SK-N-SH (cell line): ENCODE measurements at regions not wholly inside any gene's neighbourhood (a gene's known extent, or its start where the extent isn't known, plus 50 kb on each side); places are given as distances from the start of the nearest gene placed in this dataset.

ENCODE experiments used
- CTCF ChIA-PET: fragments of 300-600, 350-600 bp; formaldehyde crosslinking; extraction: SDS; loops from one replicate; lab custom pipeline; 2021; lab: Yijun Ruan, JAX
- POLR2A ChIA-PET: fragments of 350-600 bp; sonication (Branson Sonifier 250); formaldehyde crosslinking; extraction: SDS; loops from one replicate; lab custom pipeline; 2020; ENCODE audit warnings: antibody characterized with exemption, inconsistent platforms; lab: Yijun Ruan, JAX
- DNase-seq: peaks from one replicate; pipeline ENCODE4 v3.0.0; 2012
- H2AFZ ChIP-seq: fragments of 200-600 bp; sonication (generic); 2 replicates; pipeline ENCODE4 v1.8.1; 2016; ENCODE audit warnings: antibody characterized with exemption, mild to moderate bottlenecking, low read depth
- H3F3A ChIP-seq: fragments of 200-600 bp; sonication (generic); replicated peaks from 2 replicates; pipeline ENCODE3; 2016; ENCODE audit warnings: antibody characterized with exemption, mild to moderate bottlenecking; ENCODE audit not compliant: insufficient read depth
- H3K27ac ChIP-seq, 2 experiments: fragments of 200-500 bp in 1 of 2; fragments of 200-600 bp in 1 of 2; sonication (Bioruptor generic) in 1 of 2; sonication (generic), shearing (Covaris generic) in 1 of 2; 2 replicates each; pipeline versions ENCODE4 v1.5.1 to v1.6.1; 2014 to 2016; ENCODE audit warnings: low read depth in 2 of 2, inconsistent platforms in 1 of 2, low read length in 1 of 2, mild to moderate bottlenecking in 1 of 2, mixed read lengths in 1 of 2
- H3K27me3 ChIP-seq: fragments of 200-600 bp; sonication (generic), shearing (Covaris generic); 2 replicates; pipeline ENCODE4 v1.6.1; 2016; ENCODE audit warnings: mixed run types; ENCODE audit not compliant: insufficient read depth
- H3K36me3 ChIP-seq, 2 experiments: fragments of 200-500 bp in 1 of 2; fragments of 200-600 bp in 1 of 2; sonication (Bioruptor generic) in 1 of 2; sonication (generic) in 1 of 2; replicated peaks in 1 of 2; 2 replicates each; pipeline versions ENCODE3 to v1.5.1; 2014 to 2016; ENCODE audit warnings: low read length in 1 of 2, mild to moderate bottlenecking in 1 of 2; ENCODE audit not compliant: insufficient read depth in 2 of 2, control insufficient read depth in 1 of 2
- H3K4me1 ChIP-seq, 2 experiments: fragments of 200-500 bp in 1 of 2; fragments of 200-600 bp in 1 of 2; sonication (Bioruptor generic) in 1 of 2; sonication (generic), shearing (Covaris generic) in 1 of 2; 2 replicates each; pipeline versions ENCODE4 v1.5.1 to v1.6.1; 2014 to 2016; ENCODE audit warnings: low read depth in 1 of 2, low read length in 1 of 2, mixed run types in 1 of 2; ENCODE audit not compliant: insufficient read depth in 2 of 2, control insufficient read depth in 1 of 2
- H3K4me2 ChIP-seq: fragments of 200-600 bp; sonication (generic), shearing (Covaris generic); 2 replicates; pipeline ENCODE4 v1.6.1; 2017; ENCODE audit warnings: mixed run types
- H3K4me3 ChIP-seq, 2 experiments: fragments of 200-500 bp in 1 of 2; fragments of 200-600 bp in 1 of 2; sonication (Bioruptor generic) in 1 of 2; sonication (generic), shearing (Covaris generic) in 1 of 2; 2 replicates each; pipeline versions ENCODE4 v1.5.1 to v1.8.1; 2014 to 2016; ENCODE audit warnings: low read depth in 2 of 2, inconsistent platforms in 1 of 2, low read length in 1 of 2, mild to moderate bottlenecking in 1 of 2, mixed read lengths in 1 of 2, moderate library complexity in 1 of 2
- H3K79me2 ChIP-seq: fragments of 200-600 bp; sonication (generic); 2 replicates; pipeline ENCODE4 v1.8.1; 2017; ENCODE audit warnings: mild to moderate bottlenecking; ENCODE audit not compliant: insufficient read depth
- H3K9ac ChIP-seq: fragments of 200-600 bp; sonication (generic); 2 replicates; pipeline ENCODE4 v1.6.1; 2017; ENCODE audit warnings: mixed run types
- H3K9me2 ChIP-seq: fragments of 200-600 bp; sonication (generic); 2 replicates; pipeline ENCODE4 v1.6.1; 2017; ENCODE audit warnings: mixed run types
- H3K9me3 ChIP-seq: fragments of 200-600 bp; sonication (generic); 2 replicates; pipeline ENCODE4 v1.6.1; 2017; ENCODE audit warnings: mixed run types, mild to moderate bottlenecking, moderate library complexity
- H4K20me1 ChIP-seq: fragments of 200-600 bp; sonication (generic); 2 replicates; pipeline ENCODE4 v1.6.1; 2017; ENCODE audit warnings: mild to moderate bottlenecking, mixed run types; ENCODE audit not compliant: insufficient read depth
- CHD2 ChIP-seq: fragments of 150-350 bp; IDR thresholded peaks from 2 replicates; pipeline ENCODE4 v1.6.1; 2018; ENCODE audit warnings: low read length; ENCODE audit not compliant: partially characterized antibody
- EP300 ChIP-seq, 2 experiments: IDR thresholded peaks; 2 replicates each; pipeline versions ENCODE4 v1.4.0 to v1.6.1; 2012; ENCODE audit warnings: borderline replicate concordance in 1 of 2, low read depth in 1 of 2, low read length in 1 of 2
- FOSL2 ChIP-seq: IDR thresholded peaks from 2 replicates; pipeline ENCODE4 v1.4.0; 2012; ENCODE audit warnings: low read depth, mild to moderate bottlenecking, moderate library complexity, borderline replicate concordance
- FOXJ3 ChIP-seq: sonication (generic); formaldehyde crosslinking; IDR thresholded peaks from 2 replicates; pipeline ENCODE4 v1.5.1; 2020; ENCODE audit warnings: mild to moderate bottlenecking, missing genetic modification reagents
- FOXM1 ChIP-seq: IDR thresholded peaks from 2 replicates; pipeline ENCODE4 v1.4.0; 2012; ENCODE audit warnings: low read depth, mild to moderate bottlenecking
- GABPA ChIP-seq: IDR thresholded peaks from 2 replicates; pipeline ENCODE4 v1.4.0; 2012; ENCODE audit warnings: low read depth, mild to moderate bottlenecking
- GATA2 ChIP-seq: sonication (generic); formaldehyde crosslinking; IDR thresholded peaks from 2 replicates; pipeline ENCODE4 v1.5.0; 2020; ENCODE audit warnings: mild to moderate bottlenecking, missing genetic modification reagents
- JUND ChIP-seq: IDR thresholded peaks from 2 replicates; pipeline ENCODE4 v1.4.0; 2012
- MEF2A ChIP-seq: IDR thresholded peaks from 2 replicates; pipeline ENCODE4 v1.4.0; 2012; ENCODE audit warnings: low read depth, borderline replicate concordance
- NFIC ChIP-seq: IDR thresholded peaks from 2 replicates; pipeline ENCODE4 v1.4.0; 2012; ENCODE audit warnings: borderline replicate concordance
- NRF1 ChIP-seq: IDR thresholded peaks from 2 replicates; pipeline ENCODE4 v1.6.1; 2012; ENCODE audit warnings: low read depth, mild to moderate bottlenecking, low read length
- RAD21 ChIP-seq: IDR thresholded peaks from 2 replicates; pipeline ENCODE4 v1.6.1; 2012; ENCODE audit warnings: mild to moderate bottlenecking, low read length
- RCOR1 ChIP-seq: fragments of 150-350 bp; IDR thresholded peaks from 2 replicates; pipeline ENCODE4 v1.6.1; 2017; ENCODE audit warnings: antibody characterized with exemption, low read length
- RFX5 ChIP-seq: IDR thresholded peaks from 2 replicates; pipeline ENCODE4 v1.6.1; 2012; ENCODE audit warnings: mild to moderate bottlenecking, improper control_type of control experiment, low read length
- SIN3A ChIP-seq: IDR thresholded peaks from 2 replicates; pipeline ENCODE4 v1.6.1; 2012; ENCODE audit warnings: low read depth, mild to moderate bottlenecking, low read length, moderate library complexity, borderline replicate concordance
- SMC3 ChIP-seq: IDR thresholded peaks from 2 replicates; pipeline ENCODE4 v1.6.1; 2012; ENCODE audit warnings: low read depth, low read length, improper control_type of control experiment
- TAF1 ChIP-seq: IDR thresholded peaks from 2 replicates; pipeline ENCODE4 v1.6.1; 2012; ENCODE audit warnings: low read depth, mild to moderate bottlenecking, low read length, moderate library complexity, borderline replicate concordance
- WGBS: methylation state at CpG from one replicate; pipeline ENCODE4 v1.1.6; 2017; ENCODE audit warnings: low lambda C conversion rate; 5-methylcytosine and 5-hydroxymethylcytosine counted together
- TF ChIP-seq, protein P1 (sequence below): IDR thresholded peaks from 2 replicates; pipeline ENCODE4 v1.6.1; 2012; ENCODE audit warnings: mild to moderate bottlenecking, low read depth, low read length, moderate library complexity
- TF ChIP-seq, protein P2 (sequence below): fragments of 150-350 bp; IDR thresholded peaks from 2 replicates; pipeline ENCODE4 v1.6.1; 2017; ENCODE audit warnings: antibody characterized with exemption, low read length, low read depth, borderline replicate concordance
- TF ChIP-seq, protein P3 (sequence below): IDR thresholded peaks from 2 replicates; pipeline ENCODE4; 2012
- TF ChIP-seq, protein P4 (sequence below): fragments of 150-350 bp; IDR thresholded peaks from 2 replicates; pipeline ENCODE4 v1.6.1; 2016; ENCODE audit warnings: mild to moderate bottlenecking, low read depth, low read length

DNA sequence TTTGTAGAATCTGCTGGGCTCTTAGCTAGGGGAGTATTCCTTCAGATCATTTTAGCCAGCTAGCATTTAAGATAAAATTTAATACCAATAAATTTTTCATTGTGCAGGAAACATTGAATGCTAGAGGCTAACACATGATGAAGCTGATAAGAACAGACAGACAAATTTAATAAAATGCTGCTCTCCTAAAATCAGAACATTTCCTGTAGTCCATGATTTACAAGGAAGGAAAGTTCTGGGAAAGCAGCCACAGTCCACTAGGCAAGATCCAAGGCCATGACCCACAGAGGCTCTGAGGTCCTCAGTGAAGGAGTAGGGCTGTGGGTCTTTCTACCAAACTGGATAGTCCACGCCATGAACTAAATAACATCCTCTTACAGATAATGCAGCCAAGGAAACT lies 253.0 kb downstream of the ICE1 start:
- 0% methylated on average over 1 of the region's 1 CpG for WGBS

DNA sequence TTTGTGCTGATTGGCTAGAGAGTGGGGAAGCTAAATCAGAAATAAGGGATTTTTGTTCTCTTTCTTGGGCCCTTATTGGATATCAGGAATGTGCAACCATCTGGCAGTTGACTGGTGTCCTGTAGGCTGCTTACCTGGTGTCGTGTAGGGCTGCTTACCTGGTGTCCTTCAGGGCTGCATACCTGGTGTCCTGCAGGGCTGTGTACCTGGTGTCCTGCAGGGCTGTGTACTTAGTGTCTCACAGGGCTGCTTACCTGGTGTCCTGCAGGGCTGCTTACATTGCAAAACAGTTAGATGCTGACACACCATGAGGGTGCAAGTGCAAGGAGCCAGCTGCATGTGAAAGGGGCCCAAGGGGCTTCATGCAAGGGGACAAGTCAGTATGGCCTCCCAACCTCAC lies 249.3 kb downstream of the ICE1 start:
- no peak overlapping the region for H3K4me3 ChIP-seq
- H3F3A ChIP-seq: no peaks in the 10 kb centered on the region
- no peak overlapping the region for H2AFZ ChIP-seq
- WGBS: no CpG with 5 or more reads among the region's 1 CpG
- no peaks in the 10 kb centered on the region for H3K36me3 ChIP-seq
- peaks cover 0 to 36% of the 10 kb centered on the region in 2 experiments; a peak in 2 of 4 replicates for H3K4me1 ChIP-seq
- H3K27ac ChIP-seq: peak overlapping the region in 1 of 2 experiments; percentile 41; a peak in 1 of 4 replicates
- DNase-seq: no peak
- POLR2A ChIA-PET: no interaction called here
- no peak overlapping the region for H3K4me2 ChIP-seq
- no peaks in the 10 kb centered on the region for H3K27me3 ChIP-seq
- no peaks in the 10 kb centered on the region for H3K79me2 ChIP-seq
- H3K9me2 ChIP-seq: 0 out of 2 replicates have a peak, but pooled peaks cover 2% of the 10 kb centered on the region
- CTCF ChIA-PET: no interaction called here
- H4K20me1 ChIP-seq: no peaks in the 10 kb centered on the region
- H3K9ac ChIP-seq: no peak overlapping the region
- H3K9me3 ChIP-seq: no peaks in the 10 kb centered on the region
- TF ChIP-seq SMC3 (no peak), RFX5 (no peak), MEF2A (no peak), NFIC (no peak), RCOR1 (no peak), TAF1 (no peak), JUND (no peak), FOSL2 (no peak), FOXJ3 (CRISPR knock-in tag) (no peak)
- TF ChIP-seq, protein P1, sequence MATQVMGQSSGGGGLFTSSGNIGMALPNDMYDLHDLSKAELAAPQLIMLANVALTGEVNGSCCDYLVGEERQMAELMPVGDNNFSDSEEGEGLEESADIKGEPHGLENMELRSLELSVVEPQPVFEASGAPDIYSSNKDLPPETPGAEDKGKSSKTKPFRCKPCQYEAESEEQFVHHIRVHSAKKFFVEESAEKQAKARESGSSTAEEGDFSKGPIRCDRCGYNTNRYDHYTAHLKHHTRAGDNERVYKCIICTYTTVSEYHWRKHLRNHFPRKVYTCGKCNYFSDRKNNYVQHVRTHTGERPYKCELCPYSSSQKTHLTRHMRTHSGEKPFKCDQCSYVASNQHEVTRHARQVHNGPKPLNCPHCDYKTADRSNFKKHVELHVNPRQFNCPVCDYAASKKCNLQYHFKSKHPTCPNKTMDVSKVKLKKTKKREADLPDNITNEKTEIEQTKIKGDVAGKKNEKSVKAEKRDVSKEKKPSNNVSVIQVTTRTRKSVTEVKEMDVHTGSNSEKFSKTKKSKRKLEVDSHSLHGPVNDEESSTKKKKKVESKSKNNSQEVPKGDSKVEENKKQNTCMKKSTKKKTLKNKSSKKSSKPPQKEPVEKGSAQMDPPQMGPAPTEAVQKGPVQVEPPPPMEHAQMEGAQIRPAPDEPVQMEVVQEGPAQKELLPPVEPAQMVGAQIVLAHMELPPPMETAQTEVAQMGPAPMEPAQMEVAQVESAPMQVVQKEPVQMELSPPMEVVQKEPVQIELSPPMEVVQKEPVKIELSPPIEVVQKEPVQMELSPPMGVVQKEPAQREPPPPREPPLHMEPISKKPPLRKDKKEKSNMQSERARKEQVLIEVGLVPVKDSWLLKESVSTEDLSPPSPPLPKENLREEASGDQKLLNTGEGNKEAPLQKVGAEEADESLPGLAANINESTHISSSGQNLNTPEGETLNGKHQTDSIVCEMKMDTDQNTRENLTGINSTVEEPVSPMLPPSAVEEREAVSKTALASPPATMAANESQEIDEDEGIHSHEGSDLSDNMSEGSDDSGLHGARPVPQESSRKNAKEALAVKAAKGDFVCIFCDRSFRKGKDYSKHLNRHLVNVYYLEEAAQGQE: no peak
- TF ChIP-seq, protein P2, sequence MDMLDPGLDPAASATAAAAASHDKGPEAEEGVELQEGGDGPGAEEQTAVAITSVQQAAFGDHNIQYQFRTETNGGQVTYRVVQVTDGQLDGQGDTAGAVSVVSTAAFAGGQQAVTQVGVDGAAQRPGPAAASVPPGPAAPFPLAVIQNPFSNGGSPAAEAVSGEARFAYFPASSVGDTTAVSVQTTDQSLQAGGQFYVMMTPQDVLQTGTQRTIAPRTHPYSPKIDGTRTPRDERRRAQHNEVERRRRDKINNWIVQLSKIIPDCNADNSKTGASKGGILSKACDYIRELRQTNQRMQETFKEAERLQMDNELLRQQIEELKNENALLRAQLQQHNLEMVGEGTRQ: no peak

More for the DNA sequence above, 253.0 kb downstream of the ICE1 start:
- POLR2A ChIA-PET: interaction anchor here (1.5 to 2.1 kb wide), 2 partner anchors 35 to 151 kb away, joined by 5 to 9 read pairs; no protein-coding TSS in a partner anchor
- H3K4me2 ChIP-seq: no peak overlapping the region
- H3K9ac ChIP-seq: no peak overlapping the region
- no peaks in the 10 kb centered on the region for H3K79me2 ChIP-seq
- no peaks in the 10 kb centered on the region for H3K27me3 ChIP-seq
- no peaks in the 10 kb centered on the region for H3K36me3 ChIP-seq
- H3K4me3 ChIP-seq: no peak overlapping the region
- no peaks in the 10 kb centered on the region for H3K9me3 ChIP-seq
- peak; percentile 31 for TF ChIP-seq RAD21
- TF ChIP-seq SIN3A: no peak
- peak; percentile 72; the same call in 1 of the 2 replicates for TF ChIP-seq FOXJ3 (CRISPR knock-in tag)
- TF ChIP-seq, protein P3, sequence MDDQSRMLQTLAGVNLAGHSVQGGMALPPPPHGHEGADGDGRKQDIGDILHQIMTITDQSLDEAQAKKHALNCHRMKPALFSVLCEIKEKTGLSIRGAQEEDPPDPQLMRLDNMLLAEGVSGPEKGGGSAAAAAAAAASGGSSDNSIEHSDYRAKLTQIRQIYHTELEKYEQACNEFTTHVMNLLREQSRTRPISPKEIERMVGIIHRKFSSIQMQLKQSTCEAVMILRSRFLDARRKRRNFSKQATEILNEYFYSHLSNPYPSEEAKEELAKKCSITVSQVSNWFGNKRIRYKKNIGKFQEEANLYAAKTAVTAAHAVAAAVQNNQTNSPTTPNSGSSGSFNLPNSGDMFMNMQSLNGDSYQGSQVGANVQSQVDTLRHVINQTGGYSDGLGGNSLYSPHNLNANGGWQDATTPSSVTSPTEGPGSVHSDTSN: no peak
- TF ChIP-seq, protein P4, sequence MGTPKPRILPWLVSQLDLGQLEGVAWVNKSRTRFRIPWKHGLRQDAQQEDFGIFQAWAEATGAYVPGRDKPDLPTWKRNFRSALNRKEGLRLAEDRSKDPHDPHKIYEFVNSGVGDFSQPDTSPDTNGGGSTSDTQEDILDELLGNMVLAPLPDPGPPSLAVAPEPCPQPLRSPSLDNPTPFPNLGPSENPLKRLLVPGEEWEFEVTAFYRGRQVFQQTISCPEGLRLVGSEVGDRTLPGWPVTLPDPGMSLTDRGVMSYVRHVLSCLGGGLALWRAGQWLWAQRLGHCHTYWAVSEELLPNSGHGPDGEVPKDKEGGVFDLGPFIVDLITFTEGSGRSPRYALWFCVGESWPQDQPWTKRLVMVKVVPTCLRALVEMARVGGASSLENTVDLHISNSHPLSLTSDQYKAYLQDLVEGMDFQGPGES: no peak
- TF ChIP-seq, protein P2: no peak
- peak; percentile 18 for TF ChIP-seq CHD2
- TF ChIP-seq GABPA: no peak
- peak in 1 of 2 experiments; percentile 96; a peak in 2 of 4 replicates for TF ChIP-seq EP300 (IDR thresholded peaks at IDR 0.05; ENCODE audit: borderline replicate concordance in 1 of 2, low read depth in 1 of 2, low read length in 1 of 2)
- TF ChIP-seq TAF1: no peak
- TF ChIP-seq NRF1: no peak
- TF ChIP-seq FOXM1: no peak
- TF ChIP-seq RCOR1: peak; percentile 84; the same call in 1 of the 2 replicates
- peak; percentile 60; the same call in 1 of the 2 replicates for TF ChIP-seq GATA2
- TF ChIP-seq, all 33 proteins: peak for 6
- peak overlapping the region in 1 of 2 experiments; percentile 99; a peak in 2 of 4 replicates for H3K27ac ChIP-seq
- CTCF ChIA-PET: interaction anchor here (1.0 to 1.9 kb wide), 3 partner anchors 10 to 35 kb away, joined by 3 to 5 read pairs (median 3); no protein-coding TSS in a partner anchor
- DNase-seq: peak; percentile 23
- H3K9me2 ChIP-seq: no peaks in the 10 kb centered on the region
- H3K4me1 ChIP-seq: peaks cover 0 to 24% of the 10 kb centered on the region in 2 experiments; a peak in 2 of 4 replicates
- no peak overlapping the region for H2AFZ ChIP-seq
- no peaks in the 10 kb centered on the region for H4K20me1 ChIP-seq
- H3F3A ChIP-seq: no peaks in the 10 kb centered on the region
